ENCODE measurements at regions not wholly inside any gene's neighbourhood (a gene's known extent, or its start where the extent isn't known, plus 50 kb on each side); places are given as distances from the start of the nearest gene placed in this dataset.

- TF ChIP-seq, protein P1, sequence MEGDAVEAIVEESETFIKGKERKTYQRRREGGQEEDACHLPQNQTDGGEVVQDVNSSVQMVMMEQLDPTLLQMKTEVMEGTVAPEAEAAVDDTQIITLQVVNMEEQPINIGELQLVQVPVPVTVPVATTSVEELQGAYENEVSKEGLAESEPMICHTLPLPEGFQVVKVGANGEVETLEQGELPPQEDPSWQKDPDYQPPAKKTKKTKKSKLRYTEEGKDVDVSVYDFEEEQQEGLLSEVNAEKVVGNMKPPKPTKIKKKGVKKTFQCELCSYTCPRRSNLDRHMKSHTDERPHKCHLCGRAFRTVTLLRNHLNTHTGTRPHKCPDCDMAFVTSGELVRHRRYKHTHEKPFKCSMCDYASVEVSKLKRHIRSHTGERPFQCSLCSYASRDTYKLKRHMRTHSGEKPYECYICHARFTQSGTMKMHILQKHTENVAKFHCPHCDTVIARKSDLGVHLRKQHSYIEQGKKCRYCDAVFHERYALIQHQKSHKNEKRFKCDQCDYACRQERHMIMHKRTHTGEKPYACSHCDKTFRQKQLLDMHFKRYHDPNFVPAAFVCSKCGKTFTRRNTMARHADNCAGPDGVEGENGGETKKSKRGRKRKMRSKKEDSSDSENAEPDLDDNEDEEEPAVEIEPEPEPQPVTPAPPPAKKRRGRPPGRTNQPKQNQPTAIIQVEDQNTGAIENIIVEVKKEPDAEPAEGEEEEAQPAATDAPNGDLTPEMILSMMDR (IDR thresholded peaks at IDR 0.05; ENCODE audit: low read depth, low read length): no peak
- TF ChIP-seq EZH2phosphoT487 (IDR thresholded peaks at IDR 0.05; ENCODE audit: low read depth): no peak
Measured at GRCh38 chr16:86794216-86794864, 216.0 kb downstream of the FOXL1 start.
